Superior temporal gyrus (tissue), 1 donor: ENCODE measurements at regions not wholly inside any gene's neighbourhood (a gene's known extent, or its start where the extent isn't known, plus 50 kb on each side); places are given as distances from the start of the nearest gene placed in this dataset.

Experiments
- DNase-seq: peaks from one replicate; pipeline ENCODE4 v3.0.0-alpha.2; 2016; ENCODE audit errors: extremely low spot score

- DNase-seq, result no peak
Measured at GRCh38 chr7:84328571-84328970, 134.0 kb upstream of the SEMA3A start.

GRCh38 chr7:84324136-84324630, 129.6 kb upstream of the SEMA3A start:
- no peak for DNase-seq

GRCh38 chr7:84317536-84317935, 122.9 kb upstream of the SEMA3A start:
- DNase-seq, result no peak

GRCh38 chr7:84314263-84314662, 119.7 kb upstream of the SEMA3A start:
- no peak for DNase-seq

- DNase-seq, result no peak
Measured at GRCh38 chr7:84304407-84304806, 109.8 kb upstream of the SEMA3A start.

- DNase-seq, result no peak
Measured at GRCh38 chr7:84302949-84303348, 108.4 kb upstream of the SEMA3A start.

GRCh38 chr7:84297616-84298015, 103.0 kb upstream of the SEMA3A start:
- no peak for DNase-seq

GRCh38 chr7:84294847-84295455, 100.4 kb upstream of the SEMA3A start:
- DNase-seq, result no peak

GRCh38 chr7:84294391-84294790, 99.8 kb upstream of the SEMA3A start:
- DNase-seq, result no peak

- no peak for DNase-seq
Measured at GRCh38 chr7:84291756-84292155, 97.2 kb upstream of the SEMA3A start.

- DNase-seq, result no peak
Measured at GRCh38 chr7:84283798-84284197, 89.2 kb upstream of the SEMA3A start.

GRCh38 chr7:84281518-84281917, 86.9 kb upstream of the SEMA3A start:
- no peak for DNase-seq

GRCh38 chr7:84277628-84278224, 83.1 kb upstream of the SEMA3A start:
- DNase-seq, result no peak

- DNase-seq, result no peak
Measured at GRCh38 chr7:84274029-84274638, 79.5 kb upstream of the SEMA3A start.

GRCh38 chr7:84271543-84271942, 77.0 kb upstream of the SEMA3A start:
- DNase-seq, result no peak

GRCh38 chr7:84264396-84264795, 69.8 kb upstream of the SEMA3A start:
- no peak for DNase-seq

GRCh38 chr7:84263106-84263505, 68.5 kb upstream of the SEMA3A start:
- DNase-seq, result no peak

- DNase-seq, result no peak
Measured at GRCh38 chr7:84261509-84261908, 66.9 kb upstream of the SEMA3A start.

- no peak for DNase-seq
Measured at GRCh38 chr7:84258628-84259027, 64.0 kb upstream of the SEMA3A start.

GRCh38 chr7:84256571-84256971, 62.0 kb upstream of the SEMA3A start:
- no peak for DNase-seq

- no peak for DNase-seq
Measured at GRCh38 chr7:84251277-84251781, 56.7 kb upstream of the SEMA3A start.

- DNase-seq, result no peak
Measured at GRCh38 chr7:84250452-84250851, 55.9 kb upstream of the SEMA3A start.

GRCh38 chr7:84249656-84250055, 55.1 kb upstream of the SEMA3A start:
- DNase-seq, result no peak
